ENCODE measurements at regions not wholly inside any gene's neighbourhood (a gene's known extent, or its start where the extent isn't known, plus 50 kb on each side); places are given as distances from the start of the nearest gene placed in this dataset.
A peak's percentile ranks its signal among the peaks of the same experiment; 100 is the strongest.

DNA sequence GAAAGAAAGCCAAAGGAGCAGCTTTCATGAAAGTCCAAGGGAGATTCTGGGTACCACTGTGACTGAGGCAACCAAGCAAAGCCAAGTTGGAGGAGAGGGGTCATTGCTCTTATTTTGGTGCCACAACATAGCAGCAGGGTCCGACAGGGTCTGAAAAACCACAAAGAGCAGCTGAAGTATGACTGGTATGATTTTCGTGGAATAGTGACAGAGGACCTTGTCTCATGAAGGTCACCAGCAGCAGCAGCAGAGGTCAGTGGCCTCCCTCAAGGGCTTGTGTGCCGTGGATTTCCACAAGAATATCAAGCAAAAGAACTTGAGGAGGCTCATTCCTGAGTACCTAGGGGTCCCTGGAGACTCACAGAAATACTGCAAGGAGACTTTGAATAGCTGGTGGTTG lies 160.9 kb upstream of the SYT6 start:
- no peak for DNase-seq (ENCODE audit: low read depth)

DNA sequence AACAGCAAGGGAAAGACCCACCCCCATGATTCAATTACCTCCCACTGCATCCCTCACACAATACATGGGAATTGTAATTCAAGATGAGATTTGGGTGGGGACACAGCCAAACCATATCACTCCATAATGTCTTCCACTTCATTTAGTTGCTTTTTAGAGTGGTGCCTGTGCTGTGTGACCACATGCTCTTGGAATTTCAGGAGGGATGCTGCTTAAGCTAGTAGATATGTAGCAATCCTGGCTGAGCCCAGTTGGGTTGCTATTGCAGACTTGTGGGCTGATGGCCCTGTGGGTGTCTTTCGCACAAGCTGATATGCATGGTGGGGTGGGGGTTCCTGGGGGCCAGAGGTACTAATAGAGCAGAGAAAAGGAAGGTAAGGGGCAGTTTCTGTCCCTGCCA lies 160.4 kb upstream of the SYT6 start:
- DNase-seq (ENCODE audit: low read depth), result no peak

DNA sequence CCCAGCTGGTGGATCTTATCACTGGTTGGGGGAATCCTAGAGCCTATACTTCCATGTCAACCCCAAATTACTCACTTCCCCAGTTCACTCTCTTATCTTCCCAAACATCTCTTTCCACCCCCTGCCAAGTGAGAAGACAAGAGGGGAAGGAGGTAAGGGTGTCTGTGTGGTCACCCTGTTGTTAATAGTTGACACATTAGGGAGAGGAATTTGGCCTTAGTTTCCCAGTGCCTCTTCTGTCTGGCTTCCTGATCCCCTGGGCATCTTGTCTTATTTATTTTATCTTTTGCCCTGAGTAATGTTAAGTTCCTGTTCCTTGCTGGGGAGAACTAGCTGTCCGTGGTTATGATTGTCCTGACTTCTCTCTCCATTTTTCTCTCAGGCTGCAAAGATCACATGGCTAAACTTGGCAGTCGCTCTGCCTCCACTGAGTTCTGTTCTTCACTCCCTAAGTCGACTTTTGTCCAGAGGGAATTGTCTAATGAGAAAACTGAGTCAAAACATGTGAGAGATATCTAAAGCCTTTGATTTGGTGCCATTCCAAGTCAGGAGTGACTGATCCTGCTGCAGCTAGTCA lies 157.1 kb upstream of the SYT6 start:
- DNase-seq (ENCODE audit: low read depth), result peak; percentile 35

DNA sequence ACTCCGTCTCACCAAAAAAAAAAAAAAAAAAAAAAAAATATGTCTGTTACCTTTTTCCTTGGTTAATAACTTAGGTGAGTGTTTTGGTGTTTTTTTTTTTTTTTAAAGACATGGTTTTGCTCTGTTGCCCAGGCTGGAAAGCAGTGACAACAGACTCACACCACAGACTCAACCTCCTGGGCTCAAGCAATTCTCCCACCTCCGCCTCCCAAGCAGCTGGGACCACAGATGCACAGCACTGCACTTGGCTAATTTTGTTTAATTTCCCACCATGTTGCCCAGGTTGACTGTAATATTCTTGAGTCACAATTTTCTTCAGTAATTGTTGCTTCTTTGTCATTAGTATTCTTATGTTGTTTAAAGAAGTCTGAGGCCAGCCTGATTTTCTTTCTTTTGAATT lies 149.2 kb upstream of the SYT6 start:
- DNase-seq (ENCODE audit: low read depth), result peak; percentile 10

DNA sequence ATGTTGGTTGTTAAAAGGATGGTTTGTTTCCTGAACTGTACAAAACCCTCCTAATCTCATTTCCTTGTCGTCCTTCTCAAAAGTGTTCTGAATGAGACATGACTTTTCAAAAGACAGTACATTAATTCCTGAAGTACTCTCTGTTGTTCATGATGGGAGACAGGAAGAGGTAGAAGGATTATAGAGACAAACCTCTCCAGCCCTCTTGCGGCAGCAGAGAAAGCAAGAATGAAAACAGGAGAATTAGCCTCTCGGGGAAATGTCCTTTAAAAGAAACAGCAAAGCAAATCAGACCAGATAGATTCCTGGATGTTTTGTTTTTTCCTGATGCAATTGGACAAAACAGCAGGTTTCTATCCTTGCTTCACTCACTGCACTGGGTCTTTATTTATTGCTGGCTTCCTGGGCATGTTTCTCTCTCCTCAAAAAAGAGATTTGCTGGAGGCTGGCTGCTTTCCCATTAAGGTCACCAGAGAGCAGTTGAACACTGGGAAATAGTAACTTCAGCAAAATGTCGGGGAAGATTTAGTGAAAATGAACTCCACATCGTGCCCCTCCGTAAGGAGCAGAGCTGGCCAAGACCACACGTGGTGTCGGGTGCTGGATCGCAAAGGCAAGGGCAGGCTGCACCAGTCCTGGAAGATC lies 145.8 kb upstream of the SYT6 start:
- DNase-seq (ENCODE audit: low read depth), result no peak

DNA sequence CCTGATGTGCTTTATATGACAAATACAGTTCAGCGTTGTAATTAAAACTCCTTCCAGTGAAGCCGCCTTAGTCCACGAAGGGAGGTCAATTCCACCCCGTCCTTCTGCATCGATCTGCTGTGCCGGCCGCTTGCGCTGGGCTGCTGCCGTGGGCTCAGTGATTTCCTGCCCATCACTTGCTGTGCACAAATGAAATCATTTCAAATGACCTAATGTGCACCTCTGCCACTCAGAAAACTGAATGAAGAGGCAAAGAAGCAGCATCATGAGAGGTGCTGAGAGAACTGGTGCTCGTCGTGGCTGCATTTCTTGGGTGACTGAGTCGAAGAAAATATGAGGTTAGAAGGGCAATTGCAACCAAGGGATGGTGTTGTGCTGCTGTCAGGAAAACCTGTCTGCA lies 144.3 kb upstream of the SYT6 start:
- no peak for DNase-seq (ENCODE audit: low read depth)

DNA sequence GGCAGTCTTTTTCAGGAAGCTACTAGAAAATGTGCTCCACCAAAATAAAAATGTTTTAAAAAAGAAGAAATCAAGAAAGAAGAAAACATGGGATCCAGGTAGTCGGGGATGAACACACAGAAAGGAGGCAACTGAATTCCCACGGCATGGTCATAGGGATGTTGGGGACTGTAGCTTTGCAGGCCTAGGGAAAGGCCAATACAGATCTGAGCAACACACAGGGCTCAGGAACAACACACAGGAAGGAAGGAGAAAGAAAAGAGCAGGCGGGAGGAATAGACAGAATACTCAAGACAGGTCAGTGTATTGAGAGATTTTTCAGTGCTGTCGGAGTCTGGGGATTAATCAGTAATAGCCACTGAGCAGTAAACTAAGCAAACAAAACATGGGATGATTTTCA lies 142.7 kb upstream of the SYT6 start:
- no peak for DNase-seq (ENCODE audit: low read depth)

DNA sequence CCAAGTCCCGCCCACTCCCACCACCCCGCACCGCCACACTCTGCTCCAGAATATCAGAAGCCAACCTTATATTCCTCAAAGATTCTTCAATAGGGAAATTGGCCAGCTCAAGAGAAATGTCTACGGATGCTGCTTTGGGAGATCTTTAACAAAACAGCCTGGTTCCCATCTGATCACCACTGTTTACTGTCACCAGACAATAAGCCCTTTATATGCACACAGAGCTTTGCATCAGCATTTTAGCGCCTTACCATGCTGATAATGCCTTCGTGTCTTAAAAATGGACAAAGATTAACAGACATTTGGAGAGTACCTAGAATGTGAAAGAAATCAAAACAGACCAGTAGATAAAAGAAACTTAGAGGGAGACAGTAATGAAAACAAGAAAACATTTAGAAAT lies 141.7 kb upstream of the SYT6 start:
- no peak for DNase-seq (ENCODE audit: low read depth)

DNA sequence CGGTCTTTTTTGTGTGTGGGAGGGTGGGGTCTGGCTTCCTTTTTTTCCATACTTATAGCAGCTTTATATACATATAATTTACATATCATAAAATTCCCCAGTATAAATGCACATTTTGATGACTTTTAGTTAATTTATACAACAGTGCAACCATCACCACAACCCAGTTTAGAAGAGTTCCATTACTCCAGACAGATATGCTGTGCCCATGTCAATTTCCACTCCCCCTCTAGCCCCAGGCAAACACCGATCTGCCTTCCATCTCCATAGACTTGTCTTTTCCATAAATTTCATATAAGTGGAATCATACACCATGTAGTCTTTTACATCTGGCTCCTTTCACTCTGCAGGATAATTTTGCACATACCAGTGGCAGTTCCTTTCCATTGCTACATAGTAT lies 139.2 kb upstream of the SYT6 start:
- no peak for DNase-seq (ENCODE audit: low read depth)

DNA sequence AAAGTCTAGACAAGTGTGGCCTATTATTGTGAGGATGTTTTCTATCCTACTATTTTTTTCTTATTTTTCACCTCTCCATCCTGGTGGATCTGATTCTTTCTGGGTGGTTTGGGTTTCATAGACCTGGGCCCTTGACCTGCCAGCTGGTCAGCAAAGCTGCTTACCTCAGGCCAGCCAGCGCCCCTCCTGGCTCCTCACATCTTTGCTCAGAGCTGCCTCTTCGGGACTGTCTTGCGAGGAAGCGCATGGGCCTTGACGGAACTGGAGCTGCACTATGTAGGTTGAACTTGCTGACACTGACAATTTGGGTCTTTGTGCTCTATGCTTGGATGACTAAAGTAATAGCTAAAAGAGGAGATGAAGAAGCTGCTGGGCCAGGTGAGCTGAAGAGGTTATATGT lies 138.5 kb upstream of the SYT6 start:
- DNase-seq (ENCODE audit: low read depth), result no peak

DNA sequence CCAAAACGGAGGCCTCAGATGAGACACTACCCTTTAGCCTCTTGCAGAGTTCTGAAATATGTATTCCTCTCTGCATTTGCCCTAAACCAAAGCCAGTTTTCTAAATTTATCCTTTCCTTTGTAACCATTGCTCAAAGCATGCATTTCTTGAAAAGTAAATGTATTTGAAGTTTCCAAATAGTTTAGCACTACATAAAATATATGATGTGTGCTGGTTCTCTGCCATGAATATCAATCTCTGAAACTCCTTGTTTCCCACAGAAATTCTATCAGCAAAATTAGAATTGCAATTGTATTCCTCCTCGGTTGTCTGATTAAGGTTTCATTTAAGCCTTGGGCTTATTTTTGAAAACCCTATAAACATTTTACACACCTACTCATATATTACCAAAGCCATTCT lies 137.1 kb upstream of the SYT6 start:
- DNase-seq (ENCODE audit: low read depth), result no peak

DNA sequence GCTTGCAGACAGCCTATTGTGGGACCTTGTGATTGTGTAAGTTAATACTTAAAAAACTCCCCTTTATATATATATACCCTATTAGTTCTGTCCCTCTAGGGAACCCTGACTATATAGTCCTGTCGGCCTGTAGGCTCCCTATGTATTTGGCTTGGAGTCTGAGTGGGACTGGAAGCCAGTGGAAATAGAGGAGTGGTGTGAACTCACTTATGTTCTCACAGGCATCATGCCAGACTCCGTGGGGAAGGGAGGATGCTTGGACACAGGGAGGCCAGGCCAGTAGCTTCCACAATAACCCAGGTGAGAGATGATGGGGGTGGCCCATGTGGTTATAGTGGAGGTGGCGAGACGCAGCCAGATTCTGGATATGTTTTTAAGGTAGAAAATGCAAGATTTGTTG lies 136.7 kb upstream of the SYT6 start:
- no peak for DNase-seq (ENCODE audit: low read depth)

DNA sequence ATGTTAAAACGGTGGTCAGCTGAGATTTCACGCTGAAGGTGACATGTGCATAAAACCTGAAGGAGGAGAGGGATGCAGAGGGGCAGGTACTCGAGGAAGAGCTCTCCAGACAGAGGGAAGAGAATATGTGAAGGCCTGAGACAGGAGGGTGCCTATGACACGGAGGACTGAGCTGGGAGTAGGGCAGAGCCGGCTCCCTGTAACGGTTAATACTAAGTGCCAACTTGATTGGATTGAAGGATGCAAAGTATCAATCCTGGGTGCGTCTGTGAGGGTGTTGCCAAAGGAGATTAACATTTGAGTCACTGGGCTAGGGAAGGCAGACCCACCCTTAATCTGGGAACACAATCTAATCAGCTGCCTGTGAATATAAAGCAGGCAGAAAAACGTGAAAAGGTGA lies 136.2 kb upstream of the SYT6 start:
- DNase-seq (ENCODE audit: low read depth), result no peak

DNA sequence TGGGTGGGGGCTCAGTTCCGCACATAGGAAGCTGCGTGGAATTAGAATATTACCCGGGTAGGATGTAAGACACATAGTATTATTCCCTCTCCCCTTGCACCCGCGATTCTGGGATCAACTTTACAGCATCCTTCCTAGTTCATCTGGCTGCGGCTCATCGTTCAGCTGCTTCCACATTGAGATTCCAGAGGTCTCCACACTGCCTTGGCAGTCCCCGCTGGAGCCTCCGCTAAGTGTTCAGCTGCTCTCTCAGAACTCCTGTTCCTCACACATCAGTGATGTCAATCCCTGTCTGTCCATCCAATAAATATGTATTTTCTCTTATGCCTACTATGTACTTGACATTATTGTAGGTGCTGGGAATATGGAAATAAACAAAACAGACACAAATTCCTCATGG lies 135.6 kb upstream of the SYT6 start:
- DNase-seq (ENCODE audit: low read depth), result no peak

DNA sequence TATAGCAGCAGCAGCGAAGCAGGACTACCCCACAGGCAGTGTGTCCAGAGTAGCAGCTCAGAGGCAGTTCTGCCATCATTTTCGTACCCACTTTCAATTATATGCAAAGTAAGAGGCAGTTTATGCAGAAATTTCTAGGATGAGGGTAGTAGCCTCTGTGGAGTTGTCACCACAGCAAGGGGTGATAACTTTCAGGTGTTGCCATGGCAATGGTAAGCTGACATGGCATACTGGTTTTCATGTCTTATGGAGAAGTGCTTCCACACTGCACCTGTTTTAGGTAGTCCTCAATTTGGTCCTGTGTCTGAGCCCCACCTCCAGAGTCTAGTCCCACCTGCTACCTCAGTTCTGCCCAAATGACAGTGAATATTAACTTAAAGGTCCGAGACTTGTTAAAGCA lies 133.3 kb upstream of the SYT6 start:
- DNase-seq (ENCODE audit: low read depth), result no peak

DNA sequence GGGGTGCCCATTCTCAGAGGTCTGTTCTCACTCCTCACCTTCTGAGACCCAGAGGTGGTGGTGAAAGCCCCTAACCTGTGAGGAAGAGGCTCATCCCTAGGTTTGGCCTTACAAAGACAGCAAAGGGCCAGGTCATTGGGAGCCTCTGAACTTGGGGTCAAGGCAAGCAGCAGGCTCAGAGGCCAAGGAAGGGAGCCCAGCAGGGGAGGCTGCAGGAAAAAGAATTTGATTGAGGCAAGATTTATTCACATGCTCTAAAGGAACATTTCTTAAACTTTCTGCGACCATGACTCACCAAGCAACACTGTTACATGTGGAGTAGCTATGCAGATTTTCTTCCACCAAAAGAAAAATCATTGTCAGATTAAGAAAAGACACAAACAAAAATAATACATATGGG lies 132.5 kb upstream of the SYT6 start:
- DNase-seq (ENCODE audit: low read depth), result no peak

DNA sequence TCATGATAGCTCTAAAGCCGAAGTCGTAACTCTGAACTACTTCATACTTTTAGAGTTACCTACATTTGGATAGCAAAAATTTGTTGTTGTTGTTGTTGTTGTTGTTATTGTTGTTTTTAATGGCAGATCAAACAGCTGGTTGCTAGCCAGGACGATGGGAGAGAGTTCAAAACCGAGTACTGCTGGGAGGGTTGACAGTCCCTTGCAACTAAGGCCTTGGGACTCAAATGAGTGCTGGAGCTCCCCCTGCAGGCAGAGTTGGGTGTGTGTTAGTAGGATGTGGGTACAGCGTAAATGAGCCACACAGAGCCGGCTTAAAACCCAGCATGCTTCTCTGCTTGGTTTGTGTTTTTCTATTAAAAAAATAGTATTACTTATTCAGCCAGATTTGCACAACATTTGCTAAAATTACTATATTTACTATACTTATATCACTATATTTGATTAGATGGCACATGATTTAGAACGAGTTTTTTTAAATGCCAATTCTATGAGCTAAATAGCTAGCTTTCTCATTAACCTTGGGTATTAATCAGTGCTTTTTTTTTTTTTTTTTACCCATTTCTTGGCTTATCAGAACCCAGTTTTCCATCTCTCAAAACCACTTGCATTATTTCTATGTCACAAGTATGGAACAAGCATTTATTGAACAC lies 129.2 kb upstream of the SYT6 start:
- DNase-seq (ENCODE audit: low read depth), result peak; percentile 76

DNA sequence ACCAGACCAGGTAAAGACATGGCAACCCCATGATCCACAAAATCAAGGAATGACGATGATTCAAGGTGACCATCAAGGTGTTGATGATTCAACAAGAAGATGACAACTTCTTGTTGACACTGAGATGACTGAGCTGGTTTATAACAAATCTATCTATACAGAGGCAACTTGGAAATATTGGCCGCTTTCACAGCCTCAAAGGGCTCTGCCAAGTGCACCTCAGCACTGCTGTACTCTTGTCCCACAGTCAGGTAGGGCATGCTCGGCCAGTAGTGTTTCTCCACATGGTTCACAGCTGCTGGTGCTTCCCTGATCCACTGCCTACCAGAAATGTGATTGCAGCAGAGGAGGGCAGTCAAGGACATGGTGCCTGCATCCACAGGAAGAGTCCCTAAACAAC lies 125.2 kb upstream of the SYT6 start:
- DNase-seq (ENCODE audit: low read depth), result no peak

DNA sequence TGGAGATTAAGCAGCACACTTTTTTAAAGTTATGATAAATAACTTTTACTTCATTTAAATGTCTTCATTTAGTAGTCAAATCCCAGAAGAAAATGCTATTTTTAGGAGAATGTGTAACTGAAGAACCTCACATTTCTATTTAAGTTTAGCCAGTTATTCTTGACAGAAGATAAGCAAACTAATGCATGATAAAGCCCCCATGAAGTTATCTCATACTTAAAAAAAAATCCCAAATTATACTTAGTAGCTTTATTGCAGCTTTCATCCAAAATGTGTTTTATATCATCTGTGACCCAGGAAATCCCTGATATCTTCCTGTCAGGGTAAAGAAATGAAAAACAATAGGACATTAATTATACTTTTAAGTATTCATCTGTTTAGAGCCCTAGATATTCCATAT lies 124.8 kb upstream of the SYT6 start:
- DNase-seq (ENCODE audit: low read depth), result no peak

DNA sequence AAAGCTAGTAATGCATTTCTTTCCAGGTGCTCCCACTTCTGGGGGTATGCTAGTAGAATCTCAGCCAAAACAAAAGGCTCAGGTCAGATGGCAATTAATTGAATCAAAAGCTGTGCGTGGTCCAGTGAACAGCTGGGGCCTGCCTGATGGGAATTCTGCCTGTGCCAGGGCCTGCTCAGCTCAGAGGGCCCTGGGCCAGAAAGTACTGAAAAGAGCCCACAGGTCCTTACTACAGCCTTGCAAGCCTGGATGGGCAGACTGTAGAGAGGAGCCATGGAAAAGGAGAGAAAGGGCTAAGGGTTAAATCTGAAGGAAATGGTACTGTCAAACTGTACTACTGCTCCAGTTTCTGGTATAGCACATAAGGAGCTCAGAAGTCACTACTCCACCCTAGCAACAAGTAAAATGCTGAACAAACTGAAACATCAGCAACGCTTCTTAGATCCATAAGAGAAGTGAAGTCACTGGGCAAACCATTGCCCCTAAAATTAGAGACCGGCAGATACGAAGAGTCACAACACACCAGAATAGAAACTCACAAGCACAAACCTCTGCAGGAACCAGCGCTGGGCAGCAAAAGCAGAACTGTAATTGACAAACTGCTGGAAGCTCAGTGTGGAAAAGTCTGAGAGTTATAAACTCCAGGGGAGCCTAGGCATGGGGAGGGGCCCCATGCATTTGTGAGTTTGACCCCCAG lies 121.1 kb upstream of the SYT6 start:
- no peak for DNase-seq (ENCODE audit: low read depth)

DNA sequence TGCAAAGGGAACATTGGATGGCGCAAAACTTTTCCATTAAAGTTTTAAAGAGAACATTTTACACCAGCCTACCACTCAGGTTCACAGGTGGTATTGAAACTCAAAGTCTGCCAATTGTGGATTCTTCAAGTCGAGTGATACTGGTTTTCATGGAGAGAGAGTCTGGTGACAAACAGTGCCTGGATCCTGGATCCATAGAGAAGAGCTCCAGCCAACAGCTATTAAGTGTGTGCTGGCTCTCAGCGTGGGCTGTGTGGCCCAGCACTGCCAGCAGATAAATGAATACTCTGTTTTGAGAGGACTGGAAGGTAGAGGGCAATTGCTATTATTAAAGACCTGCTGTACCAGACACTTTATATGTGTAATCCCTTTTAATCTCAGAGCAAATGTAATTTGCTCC lies 118.9 kb upstream of the SYT6 start:
- no peak for DNase-seq (ENCODE audit: low read depth)

DNA sequence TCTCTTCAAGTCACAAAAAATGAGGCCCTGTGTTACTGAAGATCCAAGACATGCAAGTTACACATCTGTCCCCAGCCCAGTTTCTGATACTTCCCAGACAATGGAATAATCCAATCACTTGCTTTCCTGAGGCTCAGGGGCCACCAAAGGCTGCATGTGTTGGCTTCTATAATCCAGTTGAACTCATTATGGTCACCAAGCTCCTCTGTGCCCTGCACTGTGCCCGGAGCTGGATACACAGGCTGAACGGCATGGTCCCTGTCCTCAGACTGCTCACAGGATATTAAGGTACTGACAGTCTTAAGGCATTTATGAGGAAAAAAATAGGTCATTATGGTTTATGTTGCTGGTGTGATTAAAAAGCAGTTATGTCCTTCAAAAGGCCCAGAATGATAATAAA lies 117.0 kb upstream of the SYT6 start:
- DNase-seq (ENCODE audit: low read depth), result no peak

DNA sequence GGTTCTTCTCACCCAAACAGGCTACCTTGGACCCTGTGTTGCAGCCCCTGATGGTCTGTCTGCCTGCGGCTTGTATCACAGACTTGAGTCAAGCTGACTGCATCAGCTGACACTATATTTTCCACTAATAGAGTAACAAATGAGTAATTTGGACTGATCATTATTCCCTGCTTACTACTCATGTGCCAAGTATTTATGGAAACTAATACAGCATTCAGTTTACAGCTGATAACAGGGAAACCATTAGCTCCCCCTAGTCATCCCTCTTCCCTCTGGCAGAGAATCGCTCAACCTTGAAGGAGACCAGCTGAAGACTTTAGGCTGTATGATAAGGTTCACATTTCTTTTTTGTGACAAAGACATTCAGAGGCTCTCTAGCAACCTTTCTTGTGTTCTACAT lies 116.6 kb upstream of the SYT6 start:
- peak; percentile 9 for DNase-seq (ENCODE audit: low read depth)
